MM.1S (cell line): ENCODE measurements at regions not wholly inside any gene's neighbourhood (a gene's known extent, or its start where the extent isn't known, plus 50 kb on each side); places are given as distances from the start of the nearest gene placed in this dataset.

ENCODE experiments used
- CTCF ChIP-seq: fragments of 300-600 bp; sonication (generic); IDR thresholded peaks from 2 replicates; pipeline ENCODE4 v1.5.1; 2016; ENCODE audit warnings: antibody characterized with exemption, low read length, mixed read lengths
- EZH2 ChIP-seq: fragments of 300-600 bp; sonication (generic); optimal IDR thresholded peaks from 2 replicates; pipeline ENCODE3; 2017; ENCODE audit warnings: low read depth, mild to moderate bottlenecking, antibody characterized with exemption, low read length, mixed read lengths

- TF ChIP-seq EZH2 (no peak), CTCF (no peak)
These were observed 1019.0 kb downstream of the KCNMA1 start for GRCh38 chr10:76618641-76619040.
